HG02938 (cell line): ENCODE measurements at regions not wholly inside any gene's neighbourhood (a gene's known extent, or its start where the extent isn't known, plus 50 kb on each side); places are given as distances from the start of the nearest gene placed in this dataset.
"Not testable (repeated sequence)": the region's sequence is repeated elsewhere in the genome, so short reads cannot be mapped to it uniquely, and the experiment has no call there.

ENCODE experiments used
- ATAC-seq: cut with Tn5 transposase; IDR thresholded peaks from one replicate; pipeline ENCODE4 v1.9.1; 2021; ENCODE audit warnings: mild to moderate bottlenecking, moderate library complexity; ENCODE audit not compliant: unreplicated experiment

GRCh38 chr6:139903411-139904157, 529.1 kb upstream of the CITED2 start:
- ATAC-seq = peak; percentile 99

DNA sequence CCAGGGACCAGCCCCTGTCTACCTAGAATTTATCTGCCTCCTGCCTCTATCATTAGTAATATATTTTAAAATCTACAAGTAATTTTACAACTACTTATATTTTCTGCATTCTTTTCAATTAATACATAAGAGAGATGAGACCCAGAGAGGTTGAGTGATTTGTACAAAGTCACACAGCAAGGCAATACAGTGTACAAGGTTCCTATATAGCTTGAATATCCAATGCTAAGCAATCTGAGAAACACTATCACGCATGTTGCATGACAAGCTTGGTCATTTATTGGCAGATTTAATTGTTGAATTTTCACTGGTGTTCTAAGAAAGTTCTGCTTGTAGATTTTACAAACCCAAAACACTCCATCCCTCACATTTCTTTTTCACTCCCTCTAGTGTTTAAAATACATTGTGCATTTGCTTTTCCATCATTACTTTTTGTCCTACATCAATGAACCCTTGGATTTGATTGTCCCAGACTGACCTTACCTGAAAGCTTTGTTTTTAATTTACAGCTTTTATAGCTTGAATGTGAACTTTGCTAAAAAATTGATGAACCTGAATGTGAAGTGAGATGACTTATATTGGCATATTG, 520.9 kb upstream of the CITED2 start:
- no peak for ATAC-seq

DNA sequence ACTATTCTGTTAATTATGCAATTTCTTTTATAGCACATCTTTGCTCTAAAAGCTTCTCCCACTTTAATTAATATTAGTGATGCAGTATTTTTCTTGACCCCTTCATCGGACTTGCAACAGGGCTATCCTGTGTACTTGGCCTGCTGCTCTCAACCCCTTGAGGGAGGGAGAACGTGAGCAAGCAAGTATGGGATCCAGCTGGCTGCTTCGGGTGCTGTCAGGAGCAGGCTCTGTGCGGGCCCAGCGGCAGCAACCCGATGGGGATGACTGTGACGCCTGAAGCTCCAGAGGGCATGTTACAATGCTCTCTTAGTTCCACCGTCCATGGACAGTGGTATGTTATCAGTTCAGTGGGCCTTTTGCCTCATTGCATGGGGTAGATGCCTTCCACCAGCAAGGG, 519.8 kb upstream of the CITED2 start:
- ATAC-seq = no peak

DNA sequence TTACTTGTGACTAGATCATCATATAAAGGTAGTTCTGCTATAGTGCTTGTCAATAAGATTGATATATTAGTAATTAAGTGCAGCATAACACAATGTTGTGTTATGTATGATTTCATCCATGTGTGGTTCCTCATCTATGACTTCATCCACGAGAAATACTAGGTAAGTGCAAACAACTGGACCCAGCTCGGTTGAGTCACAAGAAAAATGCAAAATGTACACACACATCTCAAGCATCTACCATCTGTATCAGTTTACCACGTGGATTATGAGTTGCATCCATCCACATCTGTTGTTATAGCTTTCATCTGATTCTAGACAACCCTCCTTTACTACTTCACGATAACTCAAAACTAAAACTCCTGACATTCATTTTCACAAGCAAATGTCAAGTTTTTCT, 517.0 kb upstream of the CITED2 start:
- ATAC-seq = no peak

GRCh38 chr6:139888681-139889122, 514.3 kb upstream of the CITED2 start:
- no peak for ATAC-seq

DNA sequence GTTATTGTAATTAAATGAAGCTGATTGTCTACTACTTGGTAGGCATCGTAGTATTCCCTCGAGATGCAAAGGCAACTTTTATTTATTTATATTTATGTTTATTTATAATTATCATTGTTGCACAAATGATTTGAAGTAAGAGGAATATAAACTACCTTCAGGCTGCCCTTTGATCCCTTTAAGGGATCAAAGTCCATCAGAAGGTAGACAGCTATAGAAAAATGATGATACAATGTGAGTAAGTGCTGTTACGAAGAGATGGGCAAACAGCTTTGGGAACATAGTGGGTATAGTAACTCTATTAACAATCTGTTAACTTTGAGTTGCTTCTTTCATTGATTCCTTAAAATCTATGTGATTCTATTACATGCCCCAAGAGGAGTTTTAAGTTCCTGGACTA, 512.8 kb upstream of the CITED2 start:
- ATAC-seq = no peak

- ATAC-seq = no peak
Measured at GRCh38 chr6:139886396-139886795, 511.9 kb upstream of the CITED2 start.

- ATAC-seq = no peak
Measured at GRCh38 chr6:139885909-139886308, 511.5 kb upstream of the CITED2 start.

GRCh38 chr6:139883776-139884175, 509.3 kb upstream of the CITED2 start:
- ATAC-seq = no peak

DNA sequence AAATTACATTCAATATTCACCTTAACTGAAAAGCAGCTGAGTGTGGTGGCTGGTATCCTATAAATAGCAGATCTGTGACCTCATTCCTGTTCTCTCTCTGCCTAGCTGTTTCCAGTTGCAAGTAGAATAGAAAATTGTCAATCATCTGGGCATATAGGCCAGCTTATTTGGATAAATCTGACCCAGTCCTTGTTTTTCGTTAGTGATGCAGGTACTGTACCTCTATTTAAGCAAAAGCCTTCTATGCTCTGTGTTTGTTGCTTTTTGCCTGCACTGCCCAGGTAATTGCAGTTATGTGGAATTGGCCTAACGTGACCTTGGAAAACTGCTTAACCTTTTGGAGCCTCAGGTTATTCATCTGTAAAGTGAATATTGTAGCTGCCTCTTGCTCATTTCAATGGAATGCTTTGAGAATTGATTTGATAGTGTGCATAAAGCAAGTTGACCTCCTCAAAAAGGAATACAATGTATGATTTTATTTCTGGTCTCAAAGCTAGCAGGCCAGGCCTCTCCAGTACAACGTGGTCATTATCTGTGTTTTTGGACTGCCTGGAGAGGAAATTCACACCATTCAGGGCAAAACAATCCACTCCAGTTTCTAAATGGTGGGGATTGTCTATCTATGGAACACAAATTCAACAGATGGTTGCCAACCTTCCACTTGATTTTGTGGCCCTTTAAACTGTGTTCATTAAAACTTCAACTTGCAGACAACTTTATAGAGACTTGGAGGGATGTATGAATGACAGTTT, 508.7 kb upstream of the CITED2 start:
- no peak for ATAC-seq

DNA sequence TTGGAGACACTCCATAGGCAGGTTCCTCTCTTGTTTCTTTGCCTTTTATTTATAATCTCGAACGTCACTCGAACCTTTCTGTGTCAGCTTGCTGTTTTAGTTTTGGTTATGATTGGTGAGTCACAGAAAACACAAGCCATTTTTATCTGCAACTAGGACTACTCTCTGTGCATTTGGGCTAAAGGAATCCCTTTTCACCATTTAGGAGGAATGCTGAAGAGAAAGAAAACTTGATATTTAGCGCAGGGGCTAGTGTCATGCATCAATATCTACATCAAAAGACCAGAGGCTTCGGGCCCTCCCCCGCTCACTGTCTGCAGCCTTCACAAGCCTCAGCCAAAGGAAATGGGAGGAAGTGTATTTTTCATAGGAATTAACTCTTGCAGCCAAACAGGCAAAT, 507.8 kb upstream of the CITED2 start:
- no peak for ATAC-seq

- ATAC-seq = peak; percentile 89
Measured at GRCh38 chr6:139881728-139882211, 507.3 kb upstream of the CITED2 start.

DNA sequence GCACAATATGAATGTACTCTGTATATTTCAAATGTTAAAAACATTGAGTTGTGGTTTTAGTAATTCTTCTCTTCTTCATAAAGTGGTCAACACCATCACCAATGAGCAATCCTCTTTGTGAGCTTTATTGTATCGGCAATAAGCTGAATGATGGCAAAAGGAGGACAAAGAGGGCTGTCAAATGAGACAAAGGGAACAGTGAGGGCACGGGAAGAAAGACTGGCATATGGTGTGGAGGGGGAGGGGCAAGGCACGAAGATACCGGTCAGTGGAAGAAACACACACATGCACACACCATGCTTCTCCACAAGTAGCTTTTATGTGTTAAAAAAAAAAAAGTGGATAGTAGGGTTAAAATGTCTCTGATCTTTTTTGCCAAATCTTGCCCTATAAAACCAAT, 506.8 kb upstream of the CITED2 start:
- ATAC-seq = no peak

DNA sequence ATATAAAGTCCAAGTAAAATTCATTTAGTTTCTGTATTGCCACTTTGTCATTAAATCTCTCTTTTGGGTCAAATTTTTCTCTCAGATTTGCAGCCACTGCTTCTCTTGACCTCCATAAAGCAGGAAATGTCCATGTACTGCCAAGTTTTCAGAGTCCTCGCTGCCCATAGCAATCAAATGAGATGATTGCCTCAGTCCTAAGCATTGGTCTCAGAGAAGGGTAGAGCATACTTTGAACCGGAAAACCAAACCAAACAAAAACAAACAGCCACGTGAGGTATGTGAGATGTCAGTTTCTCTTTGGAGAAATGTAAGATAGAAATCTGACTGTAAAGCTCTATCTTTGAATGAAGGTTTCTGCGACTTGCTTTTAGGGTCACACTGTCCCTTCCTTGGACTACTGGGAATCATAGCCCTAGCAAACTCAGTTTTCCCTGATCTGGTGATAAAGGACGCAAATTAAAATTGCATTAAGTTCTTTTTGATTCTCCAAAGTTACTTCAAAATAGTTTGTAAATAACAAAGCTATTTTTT, 505.4 kb upstream of the CITED2 start:
- ATAC-seq = no peak

GRCh38 chr6:139879241-139879640, 504.8 kb upstream of the CITED2 start:
- ATAC-seq = not testable (repeated sequence)

DNA sequence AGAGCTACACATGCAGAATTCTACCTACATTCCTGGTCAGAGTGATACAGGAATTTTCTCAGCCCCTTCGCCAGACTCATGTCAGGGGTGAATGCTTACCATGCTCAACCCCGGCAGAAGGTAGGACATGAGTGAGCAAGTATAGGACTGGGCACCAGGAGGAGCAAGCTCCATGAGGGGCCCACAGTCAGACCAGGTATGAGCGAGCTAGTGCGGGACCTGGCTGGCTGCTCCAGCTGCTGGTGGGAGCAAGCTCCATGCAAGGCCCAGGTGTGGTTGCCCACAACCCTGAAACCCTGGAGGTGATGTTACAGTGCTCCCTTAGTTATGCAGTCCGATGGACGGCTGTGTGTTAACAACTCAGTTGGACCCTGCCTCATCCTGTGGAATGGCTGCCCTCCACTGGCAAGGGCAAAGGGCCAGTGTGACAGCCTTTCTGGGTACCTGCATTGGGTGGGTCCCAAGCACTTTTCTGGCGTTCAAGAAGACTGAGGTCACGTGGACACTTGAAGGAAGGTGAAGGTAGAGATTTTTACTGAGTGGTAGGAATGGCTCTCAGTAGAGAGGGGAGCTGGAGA, 503.5 kb upstream of the CITED2 start:
- no peak for ATAC-seq

- no peak for ATAC-seq
Measured at GRCh38 chr6:139872665-139873064, 498.2 kb upstream of the CITED2 start.

GRCh38 chr6:139871803-139872510, 497.5 kb upstream of the CITED2 start:
- no peak for ATAC-seq

DNA sequence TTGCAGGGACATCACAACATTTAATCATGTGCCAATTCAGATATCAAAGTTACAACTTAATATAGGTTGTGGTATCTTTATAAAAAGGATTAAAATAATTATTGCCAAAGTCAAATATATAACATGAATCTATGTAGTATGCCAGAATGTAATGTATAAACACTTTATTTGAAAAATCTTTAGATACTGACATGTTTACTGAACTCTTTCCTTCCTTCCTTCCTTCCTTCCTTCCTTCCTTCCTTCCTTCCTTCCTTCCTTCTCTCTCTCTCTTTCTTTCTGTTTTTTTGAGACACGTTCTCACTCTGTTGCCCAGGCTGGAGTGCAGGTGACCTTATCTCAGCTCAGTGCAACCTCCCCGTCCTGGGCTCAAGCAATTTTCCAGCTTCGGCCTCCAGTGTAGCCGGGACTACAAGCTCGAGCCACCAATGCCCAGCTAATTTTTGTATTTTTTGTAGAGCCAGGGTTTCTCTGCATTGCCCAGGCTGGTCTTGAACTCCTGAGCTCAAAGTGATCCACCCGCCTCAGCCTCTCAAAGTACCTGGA, 496.8 kb upstream of the CITED2 start:
- no peak for ATAC-seq

- no peak for ATAC-seq
Measured at GRCh38 chr6:139868576-139868975, 494.1 kb upstream of the CITED2 start.
